ENCODE measurements at regions not wholly inside any gene's neighbourhood (a gene's known extent, or its start where the extent isn't known, plus 50 kb on each side); places are given as distances from the start of the nearest gene placed in this dataset.

- H3K27me3 ChIP-seq (ENCODE audit: insufficient read depth, low read length): no peaks in the 10 kb centered on the region
- BruUV-seq (replicated peaks): no TSS peak
- RAD21 ChIA-PET (ENCODE audit: low non-redundant PET in 1 of 2, low total read pairs in 2 of 2, uncharacterized antibody in 2 of 2, unreplicated experiment in 2 of 2): no interaction called here
- H3K9me2 ChIP-seq (ENCODE audit: insufficient read depth): no peaks in the 10 kb centered on the region
- intact Hi-C loops (cut with micrococcal nuclease): no loop called here
- no peak for ATAC-seq
- H2AFZ ChIP-seq (ENCODE audit: low read depth, low read length, poor library complexity, severe bottlenecking): no peak overlapping the region
- no peak overlapping the region for H3K9ac ChIP-seq (ENCODE audit: low read length)
- H3K79me2 ChIP-seq (ENCODE audit: insufficient read depth, low read length): no peaks in the 10 kb centered on the region
- H4K20me1 ChIP-seq (ENCODE audit: insufficient read depth): no peaks in the 10 kb centered on the region
- no peak overlapping the region for H3K4me3 ChIP-seq (replicated peaks in 1 of 2; ENCODE audit: low read depth in 1 of 2, low read length in 2 of 2)
- H3K9me3 ChIP-seq (ENCODE audit: control insufficient read depth in 1 of 2, insufficient read depth in 1 of 2, low read depth in 1 of 2, low read length in 2 of 2): no peaks in the 10 kb centered on the region
- no peaks in the 10 kb centered on the region for H3K36me3 ChIP-seq (ENCODE audit: control insufficient read depth in 1 of 2, insufficient read depth in 2 of 2, low read length in 2 of 2)
- no peaks in the 10 kb centered on the region for H3K4me1 ChIP-seq (ENCODE audit: control insufficient read depth in 1 of 2, insufficient read depth in 2 of 2, low read length in 2 of 2)
- no peak for TF ChIP-seq JUND (IDR thresholded peaks at IDR 0.05)
- no peak for TF ChIP-seq REST (IDR thresholded peaks at IDR 0.05; ENCODE audit: low read depth)
- TF ChIP-seq FOSL1 (IDR thresholded peaks at IDR 0.05; ENCODE audit: low read depth): no peak
- no peak for TF ChIP-seq POLR2AphosphoS5 (IDR thresholded peaks at IDR 0.05; ENCODE audit: low read depth, low read length)
- TF ChIP-seq CTCF (IDR thresholded peaks at IDR 0.05 in 2 of 3, conservative IDR thresholded peaks at IDR 0.05 in 1 of 3; ENCODE audit: borderline replicate concordance in 1 of 3, insufficient read depth in 1 of 3, low read depth in 2 of 3, low read length in 2 of 3): no peak
- no peak for TF ChIP-seq MAX (IDR thresholded peaks at IDR 0.05)
- no peak for TF ChIP-seq EZH2phosphoT487 (IDR thresholded peaks at IDR 0.05; ENCODE audit: borderline replicate concordance)
- TF ChIP-seq ZNF274 (IDR thresholded peaks at IDR 0.05; ENCODE audit: low read depth, low read length): no peak
- TF ChIP-seq CEBPB (IDR thresholded peaks at IDR 0.05; ENCODE audit: low read depth): no peak
- no peak for TF ChIP-seq ZBTB33 (IDR thresholded peaks at IDR 0.05; ENCODE audit: extremely low read depth, insufficient replicate concordance, low read length)
- TF ChIP-seq SP1 (IDR thresholded peaks at IDR 0.05; ENCODE audit: low read depth): no peak
- TF ChIP-seq ZFX (IDR thresholded peaks at IDR 0.05): no peak
- TF ChIP-seq ELF1 (IDR thresholded peaks at IDR 0.05; ENCODE audit: borderline replicate concordance, low read depth): no peak
- H3K4me2 ChIP-seq (ENCODE audit: low read length): no peak overlapping the region
- CTCF ChIA-PET: no interaction called here
- POLR2A ChIA-PET: no interaction called here
- H3K27ac ChIP-seq (ENCODE audit: low read depth, low read length): no peak overlapping the region
- no peak for DNase-seq (ENCODE audit: low read depth, low spot score)
Observed at GRCh38 chr5:67659288-67659687, 462.7 kb upstream of the CD180 start.
